NT2/D1 (cell line): ENCODE measurements at regions not wholly inside any gene's neighbourhood (a gene's known extent, or its start where the extent isn't known, plus 50 kb on each side); places are given as distances from the start of the nearest gene placed in this dataset.

ENCODE experiments used
- SUZ12 ChIP-seq: IDR thresholded peaks from 2 replicates; pipeline ENCODE4 v1.6.1; 2011; ENCODE audit not compliant: insufficient read length, insufficient read depth; ENCODE audit errors: extremely low read depth
- YY1 ChIP-seq: IDR thresholded peaks from 2 replicates; pipeline ENCODE4 v1.6.1; 2011; ENCODE audit not compliant: insufficient read length, insufficient read depth
- ZNF274 ChIP-seq: IDR thresholded peaks from 2 replicates; pipeline ENCODE4 v1.6.1; 2011; ENCODE audit warnings: mild to moderate bottlenecking, low read depth, low read length

- no peak for TF ChIP-seq SUZ12
- TF ChIP-seq ZNF274, result no peak
- no peak for TF ChIP-seq YY1
Measured at GRCh38 chr9:88642336-88642735, 107.4 kb downstream of the NXNL2 start.
